Hematopoietic multipotent progenitor cell treated with erythropoietin and hydrocortisone succinate and interleukin-3 and kit ligand, for 17 days (in vitro differentiated cells): ENCODE measurements at regions not wholly inside any gene's neighbourhood (a gene's known extent, or its start where the extent isn't known, plus 50 kb on each side); places are given as distances from the start of the nearest gene placed in this dataset.
A peak's percentile ranks its signal among the peaks of the same experiment; 100 is the strongest.
"Not testable (repeated sequence)": the region's sequence is repeated elsewhere in the genome, so short reads cannot be mapped to it uniquely, and the experiment has no call there.

Experiments used
- DNase-seq: peaks from one replicate; pipeline ENCODE4 v3.0.0-alpha.2; 2015; ENCODE audit warnings: low spot score

GRCh38 chr17:77838748-77839697 lies 119.5 kb upstream of the TNRC6C start:
- no peak for DNase-seq

GRCh38 chr17:77839698-77840512 lies 118.6 kb upstream of the TNRC6C start:
- no peak for DNase-seq

DNA sequence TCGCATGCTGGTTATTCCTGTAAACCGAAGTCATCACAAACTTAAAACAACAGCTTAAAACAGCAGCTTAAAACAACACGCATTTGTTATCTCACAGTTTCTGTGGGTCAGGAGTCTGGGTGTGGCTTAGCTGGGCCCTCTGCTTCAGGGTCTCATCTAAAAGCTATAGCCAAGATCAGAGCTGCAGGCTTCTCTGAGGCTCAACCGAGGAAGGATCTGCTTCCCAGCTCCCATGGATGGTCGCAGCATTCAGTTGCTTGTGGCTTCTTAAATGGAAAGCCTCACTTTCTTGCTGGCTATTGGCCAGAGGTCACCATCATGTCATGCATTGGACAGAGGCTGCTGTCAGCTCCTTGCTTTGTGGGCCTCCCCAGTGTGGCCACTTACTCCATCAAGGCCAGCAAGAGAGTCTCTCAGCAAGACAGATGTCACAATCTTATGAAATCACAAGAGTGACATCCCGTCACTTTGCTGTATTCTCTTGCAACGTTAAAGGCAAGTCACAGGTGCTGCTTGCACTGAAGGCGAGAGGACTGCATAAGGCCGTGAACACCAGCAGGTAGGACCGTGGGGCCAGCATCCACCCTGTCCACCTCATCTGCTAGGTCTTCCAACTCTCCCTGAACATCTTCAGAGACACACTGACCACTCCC lies 117.9 kb upstream of the TNRC6C start:
- DNase-seq: no peak

DNA sequence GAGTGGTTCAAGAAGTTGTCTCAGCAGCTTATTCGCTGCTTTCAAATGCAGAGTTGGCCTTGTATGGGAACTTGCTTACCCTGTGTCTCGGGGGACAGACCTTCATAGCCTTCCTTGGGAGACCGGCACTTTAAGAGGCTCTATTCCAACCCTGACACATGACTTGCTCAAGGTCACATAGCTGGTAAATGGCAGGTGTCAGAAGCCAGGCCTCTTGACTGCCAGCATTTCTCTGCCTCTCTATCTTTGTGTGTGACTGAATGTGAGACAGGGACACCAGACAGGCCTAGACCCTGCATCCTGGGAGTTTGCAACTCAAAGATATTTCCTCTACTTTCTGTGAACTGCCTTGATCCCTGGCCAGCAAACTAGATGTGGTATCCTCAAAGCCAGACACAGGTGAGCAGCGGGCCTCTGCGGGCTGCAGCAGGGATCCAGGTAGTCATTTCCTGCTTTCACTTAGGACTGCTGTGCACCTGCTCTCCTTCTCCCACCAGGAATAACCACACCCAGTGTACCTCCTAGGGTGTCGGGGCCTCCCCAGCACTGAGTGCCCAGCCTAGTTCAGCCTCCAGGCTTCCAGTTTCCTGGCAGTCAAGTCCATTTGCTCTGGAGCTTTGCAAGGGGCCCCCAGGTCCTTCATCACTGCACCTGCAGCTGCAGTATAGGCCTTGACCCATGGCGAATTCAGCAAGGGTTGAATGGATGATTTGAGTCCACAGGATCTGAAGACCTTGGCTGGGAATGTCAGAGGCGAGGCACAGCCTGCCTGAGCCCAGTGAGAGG lies 116.6 kb upstream of the TNRC6C start:
- DNase-seq: no peak

DNA sequence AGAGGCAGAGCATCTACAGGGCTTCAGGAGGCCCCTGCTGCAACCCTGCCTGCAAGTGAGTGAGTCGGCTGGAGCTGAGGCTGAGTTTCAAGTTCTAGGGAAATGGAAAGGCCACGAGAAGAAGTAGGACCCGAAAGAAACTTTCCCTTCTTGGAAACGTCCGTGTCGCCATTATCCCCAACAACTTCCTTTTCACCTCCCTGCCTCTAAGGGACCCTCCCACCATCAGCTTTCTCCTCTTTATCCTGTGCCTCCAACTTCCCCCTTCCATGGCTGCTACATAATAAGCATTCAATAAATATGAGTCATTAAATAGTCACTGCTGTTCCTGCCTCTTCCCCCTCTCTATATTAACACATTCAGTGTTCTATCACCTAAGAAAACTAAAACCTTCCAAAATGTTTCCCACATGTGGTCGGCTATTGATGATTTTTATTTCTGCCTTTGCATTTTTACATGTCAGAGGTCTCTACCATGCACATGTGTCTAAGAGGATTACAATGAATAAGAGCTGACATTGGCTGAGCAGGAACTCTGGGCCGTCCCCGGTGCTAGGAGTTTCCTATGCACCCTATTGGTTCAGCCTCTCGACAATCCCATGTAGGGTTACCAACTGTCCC lies 115.9 kb upstream of the TNRC6C start:
- no peak for DNase-seq

- DNase-seq: not testable (repeated sequence)
These were observed 115.1 kb upstream of the TNRC6C start for GRCh38 chr17:77843255-77843895.

DNA sequence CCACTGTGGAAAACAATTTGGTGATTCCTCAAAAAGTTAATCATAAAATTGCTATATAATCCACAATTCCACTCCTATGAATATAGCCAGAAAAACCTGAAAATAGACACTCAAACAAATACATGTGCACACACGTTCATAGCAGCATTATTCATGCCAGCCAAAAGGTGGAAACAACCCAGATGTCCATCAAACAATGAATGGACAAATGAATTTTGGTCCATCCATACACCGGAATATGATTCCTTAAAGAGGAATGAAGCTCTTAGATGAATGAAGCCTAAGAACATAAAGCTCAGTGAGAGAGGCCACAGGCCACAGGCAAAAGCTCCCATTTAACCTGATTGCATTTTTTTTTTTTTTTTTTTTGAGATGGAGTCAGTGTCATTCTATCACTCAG lies 114.6 kb upstream of the TNRC6C start:
- no peak for DNase-seq

GRCh38 chr17:77844681-77845080 lies 113.8 kb upstream of the TNRC6C start:
- DNase-seq: no peak

DNA sequence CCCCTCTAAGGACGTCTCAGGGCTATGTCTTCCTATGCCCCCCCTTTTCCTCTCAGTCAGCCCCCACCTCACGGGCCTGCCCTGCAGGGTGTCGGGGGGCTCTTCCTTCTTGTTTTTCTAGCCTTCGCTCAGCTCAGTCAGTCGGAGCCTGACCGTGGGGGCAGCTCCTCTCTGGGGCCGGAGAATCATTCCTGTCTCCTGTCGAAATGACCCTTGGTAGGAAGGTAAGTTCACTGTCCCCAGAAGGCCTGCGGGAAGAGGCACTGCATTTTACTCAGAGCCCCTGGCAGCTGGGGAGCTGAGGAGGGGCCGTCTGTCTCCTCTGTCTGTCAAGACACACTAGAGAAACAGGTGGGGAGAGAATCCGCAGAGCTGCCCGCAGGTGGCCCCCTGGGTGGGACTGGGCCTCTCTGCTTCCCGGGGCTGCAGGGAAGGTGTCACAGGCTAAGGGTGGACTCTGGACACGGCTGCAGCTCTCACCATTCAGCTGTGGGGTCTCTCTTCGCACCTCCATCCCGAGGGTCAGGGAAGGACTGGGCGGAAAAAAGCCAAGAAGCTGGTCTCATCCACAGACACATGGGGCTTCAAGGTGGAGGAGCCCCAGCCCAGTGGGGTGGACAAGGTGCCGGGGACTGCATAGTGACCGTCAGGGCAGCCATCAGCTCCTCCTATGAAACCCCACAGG lies 112.8 kb upstream of the TNRC6C start:
- no peak for DNase-seq

DNA sequence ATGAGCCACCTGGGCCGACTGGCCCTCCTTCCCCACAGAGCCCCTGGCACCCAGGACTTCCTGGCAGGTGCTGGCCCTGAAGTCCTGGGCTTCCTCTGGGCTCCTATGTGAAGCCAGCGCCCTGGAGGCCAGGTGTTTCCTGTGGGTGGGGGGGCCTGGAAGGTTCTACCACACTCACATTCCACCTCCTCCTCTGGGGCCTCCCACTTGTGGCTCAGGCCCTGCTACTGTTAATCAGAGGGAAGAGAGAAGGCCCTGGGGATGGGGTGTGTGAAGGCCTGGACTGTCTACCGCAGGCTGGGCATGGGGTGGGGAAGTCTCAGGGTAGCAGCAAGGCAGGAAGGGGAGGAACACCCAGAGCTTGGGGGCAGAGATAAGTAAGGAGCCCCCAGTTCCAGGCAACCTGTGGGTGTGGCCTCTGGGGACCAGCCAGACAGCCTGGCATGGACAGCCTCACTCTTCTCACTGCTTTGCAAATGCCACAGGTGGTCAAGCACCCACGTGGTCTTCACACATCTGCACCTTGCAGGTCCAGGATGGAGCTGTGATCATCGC lies 111.9 kb upstream of the TNRC6C start:
- peak; percentile 37 for DNase-seq

DNA sequence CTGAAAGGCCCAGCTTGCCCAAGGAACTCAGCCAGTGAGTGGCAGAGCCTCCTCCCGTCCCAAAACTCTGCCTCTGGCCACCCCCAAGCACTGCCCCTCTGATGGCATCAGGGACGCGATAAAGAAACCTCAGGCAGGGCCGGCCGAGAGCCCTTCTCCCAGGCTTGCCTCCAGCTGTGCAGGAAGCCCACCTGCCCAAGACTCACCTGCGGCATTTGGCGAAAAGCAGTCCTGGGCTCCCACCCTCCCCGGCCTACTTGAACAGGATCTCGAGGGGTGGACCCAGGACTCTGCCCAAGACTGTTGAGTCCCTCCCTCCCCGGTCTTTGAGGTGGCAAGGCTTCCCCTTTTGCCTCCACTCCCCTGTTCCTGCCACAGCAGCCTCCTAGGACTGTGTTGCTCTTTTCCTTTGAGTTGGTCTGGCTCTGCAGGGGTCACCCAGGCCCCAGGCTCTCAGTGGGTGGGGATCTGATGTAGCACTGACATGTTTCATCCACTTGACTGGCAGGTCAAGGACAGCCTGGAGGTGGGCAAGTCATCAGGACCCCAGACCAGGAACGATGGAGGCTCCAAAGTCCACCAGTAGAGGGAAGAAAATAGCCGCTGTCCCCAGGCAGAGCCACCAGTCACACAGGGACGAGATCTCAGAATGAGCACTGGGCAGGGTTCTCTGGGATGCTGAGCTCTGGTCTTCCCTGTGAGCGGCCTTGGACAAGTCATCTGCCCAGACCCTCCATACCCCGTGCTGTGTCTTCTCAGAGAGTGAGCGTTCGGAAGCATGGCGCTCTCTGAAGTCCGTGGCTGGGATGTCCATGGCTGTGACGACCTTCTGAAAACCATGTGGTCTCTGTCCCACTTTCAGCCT lies 111.0 kb upstream of the TNRC6C start:
- DNase-seq: no peak

GRCh38 chr17:77848257-77848656 lies 110.2 kb upstream of the TNRC6C start:
- no peak for DNase-seq

DNA sequence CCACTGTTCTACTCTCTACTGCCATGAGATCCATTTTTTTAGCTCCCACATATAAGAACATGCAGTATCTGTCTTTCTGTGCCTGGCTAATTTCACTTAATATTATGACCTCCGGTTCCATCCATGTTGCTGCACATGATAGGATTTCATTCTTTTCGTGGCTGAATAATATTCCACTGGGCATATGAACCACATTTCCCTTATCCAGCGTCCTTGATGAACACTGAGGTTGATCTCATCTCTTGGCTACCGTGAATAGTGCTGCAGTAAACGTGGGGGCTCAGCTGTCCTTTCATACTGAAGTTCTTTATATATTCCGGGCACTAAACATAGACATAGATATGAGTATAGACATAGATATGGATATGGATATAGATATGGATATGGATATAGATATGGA lies 109.3 kb upstream of the TNRC6C start:
- no peak for DNase-seq

DNA sequence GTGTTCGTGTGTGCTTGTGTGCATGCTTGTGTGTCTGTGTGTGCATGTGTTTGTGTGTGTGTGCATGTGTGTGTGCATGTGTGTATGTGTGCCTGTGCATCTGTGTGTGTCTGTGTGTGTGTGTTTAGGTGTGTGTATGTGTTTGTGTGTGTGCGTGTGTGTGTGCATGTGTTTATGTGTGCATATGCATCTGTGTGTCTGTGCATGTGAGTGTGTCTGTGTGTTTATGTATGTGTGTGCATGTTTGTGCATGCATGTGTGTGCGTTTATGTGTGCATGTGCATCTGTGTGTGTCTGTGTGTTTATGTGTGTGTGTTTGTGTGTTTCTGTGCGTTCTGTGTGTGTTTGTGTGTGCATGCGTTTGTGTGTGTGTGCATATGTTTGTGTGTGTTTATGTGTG lies 106.6 kb upstream of the TNRC6C start:
- no peak for DNase-seq

GRCh38 chr17:77852731-77853130 lies 105.8 kb upstream of the TNRC6C start:
- DNase-seq: no peak

DNA sequence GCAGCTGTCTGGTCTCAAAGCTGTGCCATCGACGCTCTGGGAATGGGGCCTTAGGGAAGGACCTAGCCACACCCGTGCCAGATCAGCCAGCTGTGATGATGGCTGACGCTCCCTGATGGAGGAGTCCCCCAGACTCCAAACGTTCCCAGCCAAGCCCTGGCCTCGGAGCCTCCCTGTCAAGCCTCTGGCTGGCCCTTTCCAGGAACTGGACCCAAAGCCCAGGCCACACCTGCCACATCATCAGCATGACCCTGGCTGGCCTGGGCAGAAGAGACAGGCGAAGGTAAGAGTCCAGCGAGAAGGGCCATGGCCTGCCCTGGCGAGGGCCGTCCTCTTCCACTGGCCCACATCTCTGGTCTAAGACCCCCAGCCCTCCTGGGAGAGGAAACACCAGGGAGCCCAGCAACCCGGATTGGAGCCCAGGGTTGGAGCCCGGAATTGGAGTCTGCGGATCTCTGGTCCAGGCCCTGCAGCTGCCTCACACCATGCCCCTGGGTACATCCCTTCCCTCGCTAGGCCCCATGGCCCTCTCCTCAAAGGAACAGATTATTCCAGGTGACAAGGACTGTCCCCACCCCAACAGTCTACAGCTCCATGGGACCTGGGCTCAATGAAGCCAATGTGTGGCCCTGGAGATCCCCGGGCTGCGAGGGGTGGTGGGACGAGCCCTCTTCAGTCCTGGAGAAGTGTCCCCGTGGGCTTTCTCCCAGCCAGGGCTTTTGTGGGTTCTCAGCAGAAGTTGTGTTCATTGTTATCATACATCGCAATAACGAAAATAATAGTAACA lies 105.1 kb upstream of the TNRC6C start:
- DNase-seq: no peak

DNA sequence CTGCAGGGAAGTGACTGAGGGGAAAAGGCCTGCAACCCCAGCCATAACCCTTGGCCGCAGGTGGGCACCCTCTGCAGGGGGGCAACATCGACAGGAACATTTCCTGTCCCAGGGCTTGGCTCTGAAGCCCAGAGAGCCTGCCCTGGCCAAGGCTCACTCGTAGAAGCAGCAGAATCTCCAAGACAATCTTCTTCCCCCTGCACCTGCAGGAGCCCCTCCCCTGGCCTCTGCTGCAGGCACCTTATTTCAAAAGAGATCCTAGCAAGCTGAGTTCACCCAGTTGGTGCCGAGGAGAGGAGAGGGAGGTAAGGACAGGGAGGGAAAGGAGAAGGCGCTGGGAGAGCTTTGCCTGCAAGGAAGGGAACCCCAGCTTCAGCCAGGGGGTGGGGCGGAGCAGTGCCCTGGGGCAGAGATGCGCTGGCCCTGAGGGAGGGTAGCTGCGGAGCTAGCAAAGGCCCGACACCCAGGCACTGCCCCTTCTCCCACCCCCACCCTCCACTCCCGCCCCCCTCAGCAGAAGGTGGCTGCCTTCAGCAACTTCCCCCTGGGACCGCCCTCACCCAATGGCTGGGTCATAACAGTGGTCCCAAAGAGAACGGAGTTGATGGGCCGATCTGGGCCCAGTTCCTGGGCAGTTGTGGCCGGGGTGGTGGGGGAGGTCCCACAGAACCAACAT lies 104.3 kb upstream of the TNRC6C start:
- no peak for DNase-seq
